ENCODE measurements at regions not wholly inside any gene's neighbourhood (a gene's known extent, or its start where the extent isn't known, plus 50 kb on each side); places are given as distances from the start of the nearest gene placed in this dataset.

GRCh38 chr13:105607016-105607415 lies 928.4 kb downstream of the EFNB2 start:
- no peak for TF ChIP-seq CTCF (conservative IDR thresholded peaks at IDR 0.05; ENCODE audit: low read length)
- no peak for TF ChIP-seq EZH2phosphoT487 (IDR thresholded peaks at IDR 0.05; ENCODE audit: borderline replicate concordance, low read depth, low read length)

Data from OCI-LY7 (cell line).